Keratinocyte (primary cell): ENCODE measurements at regions not wholly inside any gene's neighbourhood (a gene's known extent, or its start where the extent isn't known, plus 50 kb on each side); places are given as distances from the start of the nearest gene placed in this dataset.

Source experiments
- CTCF ChIP-seq, 3 experiments: IDR thresholded peaks in 1 of 3; conservative IDR thresholded peaks in 1 of 3; optimal IDR thresholded peaks in 1 of 3; 2 replicates in 2 of 3; 3 replicates in 1 of 3; pipeline versions ENCODE3 to v1.5.1; 2011; ENCODE audit warnings: low read length in 3 of 3, mild to moderate bottlenecking in 3 of 3, moderate library complexity in 2 of 3, control low read depth in 1 of 3, inconsistent platforms in 1 of 3; ENCODE audit not compliant: insufficient read depth in 2 of 3; ENCODE audit errors: extremely low read depth in 1 of 3
- EZH2 ChIP-seq: IDR thresholded peaks from one replicate; pipeline ENCODE4 v1.6.1; 2012; ENCODE audit warnings: inconsistent platforms, mild to moderate bottlenecking, low read length, moderate library complexity

DNA sequence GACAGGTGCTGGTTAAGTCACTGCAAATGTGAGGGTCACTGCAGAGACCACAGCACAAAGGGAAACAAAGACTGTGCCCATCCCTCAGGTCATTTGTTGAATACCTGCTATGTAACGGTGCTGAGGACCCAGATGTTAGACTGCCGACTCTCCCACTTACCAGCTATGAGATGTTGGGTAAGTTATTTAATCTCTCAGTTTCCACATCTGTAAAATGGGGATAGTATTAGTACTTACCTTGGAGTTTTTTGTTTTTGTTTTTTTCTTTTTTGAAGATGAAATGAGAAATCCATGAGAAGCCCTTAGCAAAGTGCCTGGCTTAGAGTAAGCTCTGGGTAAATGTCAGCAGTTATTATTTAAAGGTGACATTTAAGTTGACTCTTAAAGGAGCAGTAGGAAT lies 50.5 kb upstream of the PMFBP1 start:
- TF ChIP-seq EZH2 (no peak), CTCF (optimal IDR thresholded peaks at IDR 0.05 in 1 of 3, IDR thresholded peaks at IDR 0.05 in 1 of 3, conservative IDR thresholded peaks at IDR 0.05 in 1 of 3; ENCODE audit: extremely low read depth in 1 of 3, insufficient read depth in 2 of 3, low read length in 3 of 3) (no peak)
